Mesothelial cell of epicardium (in vitro differentiated cells): ENCODE measurements at regions not wholly inside any gene's neighbourhood (a gene's known extent, or its start where the extent isn't known, plus 50 kb on each side); places are given as distances from the start of the nearest gene placed in this dataset.

Experiments used
- DNase-seq, 2 experiments: peaks; one replicate each; pipeline ENCODE4 v3.0.0; 2021; ENCODE audit warnings: low spot score in 2 of 2; ENCODE audit not compliant: unreplicated experiment in 2 of 2
- H3K27ac Mint-ChIP-seq: 2 replicates; pipeline ENCODE4 v1.8.0; 2021; ENCODE audit warnings: mixed read lengths
- H3K27me3 Mint-ChIP-seq: 2 replicates; pipeline ENCODE4 v1.8.0; 2021; ENCODE audit warnings: low read depth, mixed read lengths
- H3K36me3 Mint-ChIP-seq: 2 replicates; pipeline ENCODE4 v1.8.0; 2021; ENCODE audit warnings: mixed read lengths
- H3K4me1 Mint-ChIP-seq: 2 replicates; pipeline ENCODE4 v1.8.0; 2021; ENCODE audit warnings: mixed read lengths
- H3K4me3 Mint-ChIP-seq: 2 replicates; pipeline ENCODE4 v1.8.0; 2021; ENCODE audit warnings: mild to moderate bottlenecking, moderate library complexity, mixed read lengths
- H3K9me3 Mint-ChIP-seq: 2 replicates; pipeline ENCODE4 v1.8.0; 2021; ENCODE audit warnings: mixed read lengths
- TF ChIP-seq, protein P1 (sequence below): fragments of 200-600 bp; sonication (generic); IDR thresholded peaks from one replicate; pipeline ENCODE4 v1.5.0; 2021; ENCODE audit warnings: antibody characterized with exemption; ENCODE audit not compliant: unreplicated experiment

GRCh38 chr5:171528865-171529614 lies 109.6 kb downstream of the FGF18 start:
- Mint-ChIP-seq H3K27ac (no peak overlapping the region), H3K9me3 (no peaks in the 10 kb centered on the region), H3K4me1 (peaks cover 9% of the 10 kb centered on the region), H3K36me3 (no peaks in the 10 kb centered on the region), H3K4me3 (no peak overlapping the region), H3K27me3 (no peaks in the 10 kb centered on the region)
- DNase-seq, result no peak
- TF ChIP-seq, protein P1, sequence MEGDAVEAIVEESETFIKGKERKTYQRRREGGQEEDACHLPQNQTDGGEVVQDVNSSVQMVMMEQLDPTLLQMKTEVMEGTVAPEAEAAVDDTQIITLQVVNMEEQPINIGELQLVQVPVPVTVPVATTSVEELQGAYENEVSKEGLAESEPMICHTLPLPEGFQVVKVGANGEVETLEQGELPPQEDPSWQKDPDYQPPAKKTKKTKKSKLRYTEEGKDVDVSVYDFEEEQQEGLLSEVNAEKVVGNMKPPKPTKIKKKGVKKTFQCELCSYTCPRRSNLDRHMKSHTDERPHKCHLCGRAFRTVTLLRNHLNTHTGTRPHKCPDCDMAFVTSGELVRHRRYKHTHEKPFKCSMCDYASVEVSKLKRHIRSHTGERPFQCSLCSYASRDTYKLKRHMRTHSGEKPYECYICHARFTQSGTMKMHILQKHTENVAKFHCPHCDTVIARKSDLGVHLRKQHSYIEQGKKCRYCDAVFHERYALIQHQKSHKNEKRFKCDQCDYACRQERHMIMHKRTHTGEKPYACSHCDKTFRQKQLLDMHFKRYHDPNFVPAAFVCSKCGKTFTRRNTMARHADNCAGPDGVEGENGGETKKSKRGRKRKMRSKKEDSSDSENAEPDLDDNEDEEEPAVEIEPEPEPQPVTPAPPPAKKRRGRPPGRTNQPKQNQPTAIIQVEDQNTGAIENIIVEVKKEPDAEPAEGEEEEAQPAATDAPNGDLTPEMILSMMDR, result no peak

DNA sequence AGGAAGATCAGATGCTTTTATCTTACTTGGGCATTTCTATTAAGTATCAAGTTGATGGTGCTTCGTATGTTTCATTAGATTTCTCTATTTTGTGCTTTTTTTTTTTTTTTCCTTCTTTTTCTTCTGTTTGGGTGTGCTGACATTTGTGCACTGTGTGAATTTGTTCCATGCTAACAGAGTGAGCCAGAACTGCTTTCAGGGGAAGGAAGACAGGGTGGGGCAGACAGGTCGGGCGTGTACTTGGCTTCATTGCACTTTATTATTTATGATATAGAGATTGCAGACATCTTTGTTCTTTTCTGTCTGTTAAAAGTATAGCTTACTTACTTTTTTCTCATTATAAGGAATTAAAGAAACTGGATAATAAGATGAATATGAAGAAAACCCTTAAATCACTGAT lies 112.2 kb downstream of the FGF18 start:
- H3K27me3 Mint-ChIP-seq, result no peaks in the 10 kb centered on the region
- peaks cover 2% of the 10 kb centered on the region for H3K4me1 Mint-ChIP-seq
- DNase-seq, result no peak
- no peaks in the 10 kb centered on the region for H3K36me3 Mint-ChIP-seq
- no peak overlapping the region for H3K4me3 Mint-ChIP-seq
- no peaks in the 10 kb centered on the region for H3K9me3 Mint-ChIP-seq
- TF ChIP-seq, protein P1, result no peak
- H3K27ac Mint-ChIP-seq, result no peak overlapping the region

DNA sequence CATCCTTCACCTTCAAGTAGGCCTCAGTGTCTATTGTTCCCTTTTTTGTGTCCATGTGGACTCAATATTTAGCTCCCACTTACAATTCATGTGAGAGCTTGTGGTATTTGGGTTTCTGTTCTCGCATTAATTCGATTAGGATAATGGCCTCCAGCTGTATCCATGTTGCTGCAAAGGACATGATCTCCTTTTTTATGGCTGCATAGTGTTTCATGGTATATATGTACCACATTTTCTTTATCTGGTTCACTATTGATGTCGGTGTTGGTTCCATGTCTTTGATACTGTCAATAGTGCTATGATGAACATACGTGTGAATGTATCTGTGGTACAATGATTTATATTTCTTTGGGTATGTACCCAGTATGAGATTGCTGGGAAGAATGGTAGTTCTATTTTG lies 113.7 kb downstream of the FGF18 start:
- no peak overlapping the region for H3K4me3 Mint-ChIP-seq
- no peaks in the 10 kb centered on the region for H3K9me3 Mint-ChIP-seq
- H3K27me3 Mint-ChIP-seq, result no peaks in the 10 kb centered on the region
- peaks cover 2% of the 10 kb centered on the region for H3K4me1 Mint-ChIP-seq
- no peaks in the 10 kb centered on the region for H3K36me3 Mint-ChIP-seq
- TF ChIP-seq, protein P1, result no peak
- DNase-seq, result no peak
- H3K27ac Mint-ChIP-seq, result no peak overlapping the region

GRCh38 chr5:171534043-171534895 lies 114.8 kb downstream of the FGF18 start:
- Mint-ChIP-seq H3K36me3 (no peaks in the 10 kb centered on the region), H3K27me3 (peaks cover 1% of the 10 kb centered on the region), H3K27ac (no peak overlapping the region), H3K4me1 (peaks cover 2% of the 10 kb centered on the region), H3K9me3 (no peaks in the 10 kb centered on the region), H3K4me3 (no peak overlapping the region)
- TF ChIP-seq, protein P1, result no peak
- DNase-seq, result no peak

DNA sequence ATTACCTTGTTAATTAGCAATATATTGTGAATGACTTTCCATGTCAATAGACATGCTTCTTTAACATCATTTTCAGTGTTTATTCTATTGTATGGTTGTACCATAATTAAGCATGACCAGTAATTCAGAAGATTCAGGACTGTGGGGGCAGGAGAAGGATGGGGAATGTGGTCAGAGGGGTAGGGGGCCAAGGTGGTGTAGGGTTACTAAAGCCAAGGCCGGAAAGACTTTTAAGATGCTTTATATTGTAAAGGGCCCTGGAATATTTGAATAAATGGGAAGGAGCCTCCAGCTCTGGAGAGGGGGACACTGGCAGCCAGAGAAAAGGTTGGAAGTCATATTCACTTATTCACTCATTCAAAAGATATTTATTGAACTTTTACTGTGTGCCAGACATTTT lies 115.7 kb downstream of the FGF18 start:
- Mint-ChIP-seq H3K9me3 (no peaks in the 10 kb centered on the region), H3K27ac (no peak overlapping the region), H3K4me3 (no peak overlapping the region), H3K4me1 (peaks cover 2% of the 10 kb centered on the region), H3K36me3 (no peaks in the 10 kb centered on the region), H3K27me3 (peaks cover 3% of the 10 kb centered on the region)
- TF ChIP-seq, protein P1, result no peak
- no peak for DNase-seq
